IMR-90 (cell line): ENCODE measurements at regions not wholly inside any gene's neighbourhood (a gene's known extent, or its start where the extent isn't known, plus 50 kb on each side); places are given as distances from the start of the nearest gene placed in this dataset.

Experiments
- ATAC-seq: fragments of 200-7000 bp; cut with Tn5 transposase; 2 replicates; pipeline ENCODE4 v1.9.1; 2020; ENCODE audit warnings: low read depth, mild to moderate bottlenecking, moderate library complexity
- BruUV-seq: library from RNA; stranded (reverse); fragments of 400-500 nt; replicated peaks from 2 replicates; lab custom pipeline; 2021; lab: Mats Ljungman, UMichigan
- CTCF ChIA-PET: fragments of 300-600 bp; formaldehyde crosslinking; extraction: SDS; loops from one replicate; lab custom pipeline; 2021; ENCODE audit warnings: antibody characterized with exemption; lab: Yijun Ruan, JAX
- POLR2A ChIA-PET: fragments of 300-600 bp; sonication (Branson Sonifier 250); formaldehyde crosslinking; loops from one replicate; lab custom pipeline; 2022; ENCODE audit warnings: antibody characterized with exemption; ENCODE audit not compliant: unreplicated experiment; lab: Charles Lee
- DNase-seq: peaks from one replicate; pipeline ENCODE4 v3.0.0; 2013
- H2AFZ ChIP-seq: replicated peaks from 2 replicates; pipeline ENCODE3; 2013; ENCODE audit warnings: low read length, mild to moderate bottlenecking; ENCODE audit not compliant: poor library complexity
- H2AK5ac ChIP-seq: 2 replicates; pipeline ENCODE4 v1.6.1; 2013; ENCODE audit warnings: low read depth, low read length, inconsistent platforms
- H2AK9ac ChIP-seq: replicated peaks from 2 replicates; pipeline ENCODE3; 2013; ENCODE audit warnings: mild to moderate bottlenecking, low read depth, low read length, moderate library complexity; ENCODE audit not compliant: poor library complexity
- H2BK120ac ChIP-seq: 2 replicates; pipeline ENCODE4 v1.6.1; 2013; ENCODE audit warnings: low read depth, low read length, inconsistent platforms
- H2BK15ac ChIP-seq: 3 replicates; pipeline ENCODE4 v1.6.1; 2013; ENCODE audit warnings: low read depth, low read length, inconsistent platforms
- H2BK20ac ChIP-seq: 2 replicates; pipeline ENCODE4 v1.6.1; 2013; ENCODE audit warnings: low read depth, mild to moderate bottlenecking, inconsistent platforms, low read length, moderate library complexity
- H2BK5ac ChIP-seq: 2 replicates; pipeline ENCODE4 v1.6.1; 2013; ENCODE audit warnings: mild to moderate bottlenecking, low read depth, low read length, inconsistent platforms; ENCODE audit not compliant: poor library complexity, severe bottlenecking
- H3K14ac ChIP-seq: replicated peaks from 2 replicates; pipeline ENCODE4 v1.6.1; 2013; ENCODE audit warnings: low read depth, low read length, inconsistent platforms
- H3K18ac ChIP-seq: 2 replicates; pipeline ENCODE4 v1.6.1; 2013; ENCODE audit warnings: low read depth, low read length, control low read depth
- H3K23ac ChIP-seq: 2 replicates; pipeline ENCODE4 v1.6.1; 2013; ENCODE audit warnings: low read depth, low read length, inconsistent platforms
- H3K27ac ChIP-seq: 2 replicates; pipeline ENCODE4 v1.5.1; 2013; ENCODE audit warnings: mild to moderate bottlenecking, control low read depth, low read length; ENCODE audit not compliant: insufficient read depth
- H3K27me3 ChIP-seq: 2 replicates; pipeline ENCODE4 v1.6.1; 2013; ENCODE audit warnings: low read length; ENCODE audit not compliant: control insufficient read depth, insufficient read depth
- H3K36me3 ChIP-seq: 2 replicates; pipeline ENCODE4 v1.6.1; 2013; ENCODE audit warnings: low read length, mixed read lengths; ENCODE audit not compliant: control insufficient read depth, insufficient read depth
- H3K4ac ChIP-seq: 2 replicates; pipeline ENCODE4 v1.6.1; 2013; ENCODE audit warnings: low read depth, low read length, inconsistent platforms
- H3K4me1 ChIP-seq: 2 replicates; pipeline ENCODE4 v1.6.1; 2013; ENCODE audit warnings: low read length, mixed read lengths; ENCODE audit not compliant: control insufficient read depth, insufficient read depth
- H3K4me2 ChIP-seq: 2 replicates; pipeline ENCODE4 v1.6.1; 2013; ENCODE audit warnings: low read depth, mild to moderate bottlenecking, control low read depth, low read length, moderate library complexity
- H3K4me3 ChIP-seq: 2 replicates; pipeline ENCODE4 v1.5.1; 2013; ENCODE audit warnings: low read depth, mild to moderate bottlenecking, control low read depth, low read length, moderate library complexity; ENCODE audit not compliant: insufficient read depth
- H3K56ac ChIP-seq: 2 replicates; pipeline ENCODE4 v1.6.1; 2013; ENCODE audit warnings: low read length, inconsistent platforms; ENCODE audit not compliant: insufficient read depth; ENCODE audit errors: extremely low read depth
- H3K79me1 ChIP-seq, 2 experiments: 2 replicates each; pipeline ENCODE4 v1.6.1; 2013; ENCODE audit warnings: low read length in 2 of 2, inconsistent platforms in 1 of 2, low read depth in 1 of 2
- H3K9ac ChIP-seq: 2 replicates; pipeline ENCODE4 v1.6.1; 2013; ENCODE audit warnings: low read depth, low read length, control low read depth
- H3K9me1 ChIP-seq: 2 replicates; pipeline ENCODE4 v1.6.1; 2013; ENCODE audit warnings: low read length, inconsistent platforms; ENCODE audit not compliant: insufficient read depth
- H3K9me3 ChIP-seq: 2 replicates; pipeline ENCODE4 v1.6.1; 2013; ENCODE audit warnings: low read length; ENCODE audit not compliant: control insufficient read depth, insufficient read depth
- H4K20me1 ChIP-seq: 2 replicates; pipeline ENCODE4 v1.6.1; 2013; ENCODE audit warnings: low read length, inconsistent platforms; ENCODE audit not compliant: insufficient read depth
- H4K5ac ChIP-seq: 2 replicates; pipeline ENCODE4 v1.6.1; 2013; ENCODE audit warnings: mild to moderate bottlenecking, low read depth, low read length, control low read depth
- H4K8ac ChIP-seq, 2 experiments: 2 replicates each; pipeline ENCODE4 v1.6.1; 2013; ENCODE audit warnings: low read depth in 2 of 2, low read length in 2 of 2, control low read depth in 1 of 2, inconsistent platforms in 1 of 2
- H4K91ac ChIP-seq: 2 replicates; pipeline ENCODE4 v1.6.1; 2013; ENCODE audit warnings: low read depth, low read length, inconsistent platforms; ENCODE audit not compliant: insufficient read depth
- CEBPB ChIP-seq: IDR thresholded peaks from 2 replicates; pipeline ENCODE4 v1.6.1; 2012; ENCODE audit warnings: low read depth, low read length, improper control_type of control experiment
- CTCF ChIP-seq: conservative IDR thresholded peaks from 2 replicates; pipeline ENCODE4 v1.5.1; 2012; ENCODE audit warnings: mild to moderate bottlenecking, low read depth, low read length, improper control_type of control experiment
- FOS ChIP-seq: fragments of 150-350 bp; IDR thresholded peaks from 2 replicates; pipeline ENCODE4 v1.6.1; 2016; ENCODE audit warnings: low read depth, low read length
- MAFK ChIP-seq: IDR thresholded peaks from 2 replicates; pipeline ENCODE4 v1.6.1; 2012; ENCODE audit warnings: low read depth, low read length, improper control_type of control experiment
- MAZ ChIP-seq: IDR thresholded peaks from 2 replicates; pipeline ENCODE4 v1.6.1; 2012; ENCODE audit warnings: low read depth, mild to moderate bottlenecking, low read length, improper control_type of control experiment, moderate library complexity, borderline replicate concordance
- MXI1 ChIP-seq: IDR thresholded peaks from 2 replicates; pipeline ENCODE4 v1.6.1; 2012; ENCODE audit warnings: low read depth, mild to moderate bottlenecking, low read length, moderate library complexity, borderline replicate concordance
- NFE2L2 ChIP-seq: fragments of 150-350 bp; IDR thresholded peaks from 2 replicates; pipeline ENCODE4 v1.6.1; 2016; ENCODE audit warnings: low read depth, mild to moderate bottlenecking, low read length
- RAD21 ChIP-seq: IDR thresholded peaks from 2 replicates; pipeline ENCODE4 v1.6.1; 2012; ENCODE audit warnings: low read length, improper control_type of control experiment
- RCOR1 ChIP-seq: IDR thresholded peaks from 2 replicates; pipeline ENCODE4 v1.6.1; 2012; ENCODE audit warnings: mild to moderate bottlenecking, low read length, improper control_type of control experiment; ENCODE audit not compliant: insufficient replicate concordance
- SMC3 ChIP-seq: fragments of 150-350 bp; IDR thresholded peaks from 2 replicates; pipeline ENCODE4 v1.6.1; 2016; ENCODE audit warnings: low read depth, mild to moderate bottlenecking, antibody characterized with exemption, low read length, moderate library complexity
- WGBS, 2 experiments: methylation state at CpG; one replicate each; pipeline versions ENCODE4 v1.1.5 to v1.1.7; 2013; ENCODE audit warnings: missing lambda C conversion rate in 2 of 2; ENCODE audit not compliant: insufficient read length in 1 of 2; ENCODE audit errors: extremely low coverage in 2 of 2; 5-methylcytosine and 5-hydroxymethylcytosine counted together
- dilution Hi-C: fragments of 300-500 bp; cut with HindIII; formaldehyde crosslinking; loops from one replicate; pipeline ENCODE4 v1.14.3; 2018; ENCODE audit warnings: low sequenced_read_pairs; ENCODE audit not compliant: unreplicated experiment
- in situ Hi-C: fragments of 300-500 bp; cut with MboI; formaldehyde crosslinking; loops from 3 replicates; pipeline ENCODE4 v1.14.3; 2019; ENCODE audit warnings: low sequenced_read_pairs, inconsistent platforms, mixed read lengths
- intact Hi-C: fragments of 100-400 bp; cut with micrococcal nuclease; formaldehyde crosslinking; loops from 2 replicates; pipeline ENCODE4 v1.10.0; 2022
- TF ChIP-seq, protein P1 (sequence below): fragments of 150-350 bp; IDR thresholded peaks from 2 replicates; pipeline ENCODE4 v1.6.1; 2017; ENCODE audit warnings: mild to moderate bottlenecking, antibody characterized with exemption, low read length, low read depth
- TF ChIP-seq, protein P2 (sequence below): fragments of 150-350 bp; IDR thresholded peaks from 2 replicates; pipeline ENCODE4 v1.6.1; 2016; ENCODE audit warnings: low read depth, mild to moderate bottlenecking, low read length, moderate library complexity, borderline replicate concordance

DNA sequence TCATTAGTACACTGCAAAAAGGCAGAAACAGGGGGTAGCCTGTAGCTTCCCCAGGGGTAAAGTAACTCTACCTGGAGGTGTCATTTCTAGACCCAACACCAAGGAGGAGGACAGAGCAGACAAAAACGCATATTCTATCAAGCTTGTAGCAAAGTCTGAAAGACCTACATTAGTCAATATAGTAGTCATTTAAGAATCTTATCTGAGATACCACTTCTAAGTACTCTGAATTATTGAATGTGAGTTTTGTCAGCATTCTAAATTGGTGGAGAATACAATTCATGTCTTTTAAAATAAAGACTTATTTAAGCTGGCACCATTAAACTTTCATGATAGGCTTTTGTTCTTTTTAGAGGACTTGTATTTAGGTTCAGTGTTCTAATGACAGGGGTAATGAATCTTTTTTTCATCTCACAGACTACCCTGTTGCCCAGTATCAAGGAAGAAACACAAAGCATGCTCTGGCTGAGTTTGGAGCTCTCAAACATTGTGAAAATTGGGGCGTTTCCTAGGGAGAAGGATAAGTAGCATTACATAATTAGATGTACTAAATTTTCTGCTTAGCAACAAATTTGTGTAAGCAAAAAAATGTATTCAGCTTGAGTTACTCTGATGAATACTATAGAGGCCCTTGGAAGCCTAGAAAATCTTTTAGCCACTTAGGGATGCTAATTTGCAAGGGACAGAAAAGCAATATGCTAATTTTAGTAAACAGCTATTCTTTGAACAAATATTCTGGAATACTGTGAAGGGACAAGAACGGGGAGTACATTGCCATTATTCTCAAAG, 255.4 kb upstream of the HSF2 start:
- CTCF ChIA-PET = no interaction called here
- H3K4me2 ChIP-seq = no peak overlapping the region
- POLR2A ChIA-PET = no interaction called here

More for the DNA sequence above, 255.4 kb upstream of the HSF2 start:
- Histone ChIP-seq H2AK9ac (no peak overlapping the region), H3K4ac (no peak overlapping the region), H4K20me1 (no peaks in the 10 kb centered on the region), H4K8ac (no peak overlapping the region), H3K27ac (no peak overlapping the region), H2BK5ac (no peak overlapping the region), H3K9me1 (no peaks in the 10 kb centered on the region), H2AK5ac (no peak overlapping the region), H3K14ac (no peak overlapping the region), H2BK20ac (no peak overlapping the region), H3K9ac (no peak overlapping the region), H3K9me3 (no peaks in the 10 kb centered on the region), H2BK15ac (no peak overlapping the region), H3K18ac (no peak overlapping the region), H3K79me1 (no peaks in the 10 kb centered on the region), H3K4me3 (no peak overlapping the region), H3K27me3 (no peaks in the 10 kb centered on the region), H2AFZ (no peak overlapping the region), H3K56ac (no peak overlapping the region), H3K4me1 (no peaks in the 10 kb centered on the region), H3K23ac (no peak overlapping the region), H4K5ac (no peak overlapping the region), H3K36me3 (no peaks in the 10 kb centered on the region), H4K91ac (no peak overlapping the region), H2BK120ac (no peak overlapping the region)
- WGBS, 2 experiments = no CpG with 5 or more reads among the region's 3 CpGs
- in situ Hi-C loops = no loop called here
- dilution Hi-C loops = no loop called here
- DNase-seq (no peak), ATAC-seq (no peak)
- TF ChIP-seq CTCF = no peak
- TF ChIP-seq MAFK = no peak
- TF ChIP-seq MAZ = no peak
- TF ChIP-seq NFE2L2 = no peak
- TF ChIP-seq FOS = no peak
- no peak for TF ChIP-seq RCOR1
- no peak for TF ChIP-seq RAD21
- TF ChIP-seq, protein P1, sequence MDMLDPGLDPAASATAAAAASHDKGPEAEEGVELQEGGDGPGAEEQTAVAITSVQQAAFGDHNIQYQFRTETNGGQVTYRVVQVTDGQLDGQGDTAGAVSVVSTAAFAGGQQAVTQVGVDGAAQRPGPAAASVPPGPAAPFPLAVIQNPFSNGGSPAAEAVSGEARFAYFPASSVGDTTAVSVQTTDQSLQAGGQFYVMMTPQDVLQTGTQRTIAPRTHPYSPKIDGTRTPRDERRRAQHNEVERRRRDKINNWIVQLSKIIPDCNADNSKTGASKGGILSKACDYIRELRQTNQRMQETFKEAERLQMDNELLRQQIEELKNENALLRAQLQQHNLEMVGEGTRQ = no peak
- TF ChIP-seq, protein P2, sequence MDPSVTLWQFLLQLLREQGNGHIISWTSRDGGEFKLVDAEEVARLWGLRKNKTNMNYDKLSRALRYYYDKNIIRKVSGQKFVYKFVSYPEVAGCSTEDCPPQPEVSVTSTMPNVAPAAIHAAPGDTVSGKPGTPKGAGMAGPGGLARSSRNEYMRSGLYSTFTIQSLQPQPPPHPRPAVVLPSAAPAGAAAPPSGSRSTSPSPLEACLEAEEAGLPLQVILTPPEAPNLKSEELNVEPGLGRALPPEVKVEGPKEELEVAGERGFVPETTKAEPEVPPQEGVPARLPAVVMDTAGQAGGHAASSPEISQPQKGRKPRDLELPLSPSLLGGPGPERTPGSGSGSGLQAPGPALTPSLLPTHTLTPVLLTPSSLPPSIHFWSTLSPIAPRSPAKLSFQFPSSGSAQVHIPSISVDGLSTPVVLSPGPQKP = no peak
- TF ChIP-seq CEBPB = no peak
- TF ChIP-seq MXI1 = no peak
- no peak for TF ChIP-seq SMC3
- BruUV-seq = no TSS peak
- intact Hi-C loops = loop anchor here (5.0 kb wide), 1 partner anchor 47 kb away; no protein-coding TSS in a partner anchor
